ENCODE measurements at regions not wholly inside any gene's neighbourhood (a gene's known extent, or its start where the extent isn't known, plus 50 kb on each side); places are given as distances from the start of the nearest gene placed in this dataset.
A peak's percentile ranks its signal among the peaks of the same experiment; 100 is the strongest.

DNA sequence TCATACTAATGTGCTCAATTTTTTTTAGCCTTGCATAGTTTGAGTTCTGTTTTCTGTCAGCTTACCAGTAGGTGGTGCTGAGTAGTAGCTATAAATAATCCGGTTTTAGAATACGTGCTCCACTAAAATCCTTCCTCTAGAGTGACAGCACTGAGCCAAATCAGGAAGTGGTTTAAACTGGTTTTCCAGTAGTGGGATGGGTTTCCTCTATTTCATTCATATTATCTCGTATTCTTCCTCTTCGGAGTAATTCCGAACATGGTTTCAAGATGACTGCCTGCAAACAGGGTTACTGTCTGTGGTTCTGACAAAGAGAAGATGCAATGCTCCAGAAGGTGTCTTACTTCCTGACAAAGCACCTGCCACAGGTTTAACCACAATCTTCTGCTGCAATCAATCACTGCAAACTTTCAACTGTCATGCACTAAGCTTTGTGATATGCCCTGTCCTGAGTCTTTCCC, 496.9 kb upstream of the VRK2 start:
- Mint-ChIP-seq H3K4me1 (ENCODE audit: low read depth) (peaks cover 3% of the 10 kb centered on the region), H3K27me3 (ENCODE audit: low read depth) (peaks cover 28% of the 10 kb centered on the region), H3K27ac (ENCODE audit: unreplicated experiment) (no peak overlapping the region), H3K36me3 (ENCODE audit: low read depth) (no peaks in the 10 kb centered on the region), H3K9me3 (ENCODE audit: low read depth) (peaks cover 10% of the 10 kb centered on the region), H3K4me3 (ENCODE audit: unreplicated experiment) (no peak overlapping the region)
- DNase-seq (ENCODE audit: low spot score), result no peak
- TF ChIP-seq, protein P1, sequence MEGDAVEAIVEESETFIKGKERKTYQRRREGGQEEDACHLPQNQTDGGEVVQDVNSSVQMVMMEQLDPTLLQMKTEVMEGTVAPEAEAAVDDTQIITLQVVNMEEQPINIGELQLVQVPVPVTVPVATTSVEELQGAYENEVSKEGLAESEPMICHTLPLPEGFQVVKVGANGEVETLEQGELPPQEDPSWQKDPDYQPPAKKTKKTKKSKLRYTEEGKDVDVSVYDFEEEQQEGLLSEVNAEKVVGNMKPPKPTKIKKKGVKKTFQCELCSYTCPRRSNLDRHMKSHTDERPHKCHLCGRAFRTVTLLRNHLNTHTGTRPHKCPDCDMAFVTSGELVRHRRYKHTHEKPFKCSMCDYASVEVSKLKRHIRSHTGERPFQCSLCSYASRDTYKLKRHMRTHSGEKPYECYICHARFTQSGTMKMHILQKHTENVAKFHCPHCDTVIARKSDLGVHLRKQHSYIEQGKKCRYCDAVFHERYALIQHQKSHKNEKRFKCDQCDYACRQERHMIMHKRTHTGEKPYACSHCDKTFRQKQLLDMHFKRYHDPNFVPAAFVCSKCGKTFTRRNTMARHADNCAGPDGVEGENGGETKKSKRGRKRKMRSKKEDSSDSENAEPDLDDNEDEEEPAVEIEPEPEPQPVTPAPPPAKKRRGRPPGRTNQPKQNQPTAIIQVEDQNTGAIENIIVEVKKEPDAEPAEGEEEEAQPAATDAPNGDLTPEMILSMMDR (IDR thresholded peaks at IDR 0.05), result peak; percentile 80

DNA sequence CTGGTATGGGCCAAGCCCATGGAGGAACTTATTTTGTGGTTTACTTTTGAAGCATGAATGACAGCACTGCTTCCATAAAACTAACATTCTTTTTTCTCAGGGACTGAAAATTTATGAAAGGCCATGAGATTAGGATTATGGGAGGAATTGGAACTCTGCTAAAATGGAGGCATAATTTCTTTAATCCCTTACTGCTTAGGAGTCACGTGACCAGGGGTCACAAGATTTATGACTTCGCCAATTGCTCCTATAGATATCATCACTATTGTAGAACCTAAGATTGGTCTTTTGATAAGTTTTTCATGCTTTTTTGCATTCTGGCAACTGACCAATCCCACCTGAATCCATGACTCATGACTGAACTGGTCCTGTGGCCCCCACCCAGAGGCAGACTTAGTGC, 495.7 kb upstream of the VRK2 start:
- Mint-ChIP-seq H3K4me1 (ENCODE audit: low read depth) (peaks cover 3% of the 10 kb centered on the region), H3K27ac (ENCODE audit: unreplicated experiment) (no peak overlapping the region), H3K36me3 (ENCODE audit: low read depth) (no peaks in the 10 kb centered on the region), H3K27me3 (ENCODE audit: low read depth) (peaks cover 16% of the 10 kb centered on the region), H3K9me3 (ENCODE audit: low read depth) (peaks cover 10% of the 10 kb centered on the region), H3K4me3 (ENCODE audit: unreplicated experiment) (no peak overlapping the region)
- TF ChIP-seq, protein P1 (IDR thresholded peaks at IDR 0.05), result no peak
- no peak for DNase-seq (ENCODE audit: low spot score)

DNA sequence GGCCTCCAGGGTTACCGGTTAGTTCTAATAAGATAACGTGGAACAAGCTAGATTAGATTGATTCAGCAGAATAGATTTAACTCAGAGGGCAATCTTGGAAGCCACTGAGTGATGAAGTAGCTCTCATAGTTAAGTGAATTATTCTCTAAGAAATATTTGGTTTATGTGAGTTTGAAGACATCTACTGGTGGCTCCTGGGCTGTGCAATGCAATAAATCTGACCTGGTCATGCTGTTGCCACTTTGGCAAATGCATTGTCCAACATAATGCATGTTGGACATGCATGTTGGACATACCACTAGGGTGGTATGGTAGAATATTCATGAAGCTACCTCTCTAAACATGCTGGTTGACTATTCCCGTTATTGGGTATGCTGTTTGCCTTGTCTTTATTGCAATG, 493.7 kb upstream of the VRK2 start:
- Mint-ChIP-seq H3K4me1 (ENCODE audit: low read depth) (peaks cover 3% of the 10 kb centered on the region), H3K4me3 (ENCODE audit: unreplicated experiment) (no peak overlapping the region), H3K27me3 (ENCODE audit: low read depth) (no peaks in the 10 kb centered on the region), H3K27ac (ENCODE audit: unreplicated experiment) (no peak overlapping the region), H3K9me3 (ENCODE audit: low read depth) (peaks cover 10% of the 10 kb centered on the region), H3K36me3 (ENCODE audit: low read depth) (no peaks in the 10 kb centered on the region)
- TF ChIP-seq, protein P1 (IDR thresholded peaks at IDR 0.05), result no peak
- no peak for DNase-seq (ENCODE audit: low spot score)

DNA sequence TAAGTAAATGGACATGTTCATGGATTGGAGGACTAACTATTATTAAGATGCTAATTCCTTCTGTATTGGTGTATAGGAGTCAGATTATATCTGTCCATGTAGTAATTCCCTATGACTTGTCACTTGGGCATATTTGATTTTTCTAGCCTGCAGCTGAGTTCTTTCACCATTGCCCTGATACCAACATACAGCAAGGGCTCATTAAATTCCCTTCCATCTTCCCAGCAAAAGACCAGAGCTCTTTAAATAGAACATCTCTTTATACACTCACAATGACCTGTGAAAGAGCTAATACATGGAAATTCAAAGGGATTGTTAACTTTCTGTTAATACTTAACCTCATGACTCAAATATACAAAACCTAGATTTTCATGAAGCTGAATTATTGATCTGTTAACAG, 492.3 kb upstream of the VRK2 start:
- no peak overlapping the region for H3K27ac Mint-ChIP-seq (ENCODE audit: unreplicated experiment)
- peaks cover 2% of the 10 kb centered on the region for H3K27me3 Mint-ChIP-seq (ENCODE audit: low read depth)
- TF ChIP-seq, protein P1 (IDR thresholded peaks at IDR 0.05), result no peak
- H3K4me3 Mint-ChIP-seq (ENCODE audit: unreplicated experiment), result no peak overlapping the region
- H3K9me3 Mint-ChIP-seq (ENCODE audit: low read depth), result peaks cover 10% of the 10 kb centered on the region
- peaks cover 3% of the 10 kb centered on the region for H3K4me1 Mint-ChIP-seq (ENCODE audit: low read depth)
- no peak for DNase-seq (ENCODE audit: low spot score)
- H3K36me3 Mint-ChIP-seq (ENCODE audit: low read depth), result no peaks in the 10 kb centered on the region

DNA sequence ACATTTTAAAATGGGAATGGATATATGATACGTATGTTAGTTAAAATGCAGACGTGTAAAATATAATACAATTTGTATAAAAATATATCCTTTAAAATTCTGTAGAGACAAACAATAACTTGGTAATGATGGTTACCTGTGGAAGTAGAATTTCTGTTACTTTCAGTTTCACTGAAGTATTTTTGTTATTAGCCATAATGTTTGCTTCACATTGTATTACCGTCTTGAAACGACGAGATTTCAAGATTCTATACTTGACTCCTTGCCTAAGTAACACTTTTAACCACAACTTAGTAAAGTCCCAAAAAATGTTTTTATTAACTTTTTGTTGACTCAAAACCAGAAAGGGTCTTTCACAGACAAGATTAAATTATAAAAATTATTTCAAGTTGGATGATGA, 488.3 kb upstream of the VRK2 start:
- Mint-ChIP-seq H3K4me1 (ENCODE audit: low read depth) (no peaks in the 10 kb centered on the region), H3K27me3 (ENCODE audit: low read depth) (peaks cover 2% of the 10 kb centered on the region), H3K9me3 (ENCODE audit: low read depth) (no peaks in the 10 kb centered on the region), H3K36me3 (ENCODE audit: low read depth) (no peaks in the 10 kb centered on the region), H3K27ac (ENCODE audit: unreplicated experiment) (no peak overlapping the region), H3K4me3 (ENCODE audit: unreplicated experiment) (no peak overlapping the region)
- DNase-seq (ENCODE audit: low spot score), result no peak
- TF ChIP-seq, protein P1 (IDR thresholded peaks at IDR 0.05), result no peak
